ENCODE measurements at regions not wholly inside any gene's neighbourhood (a gene's known extent, or its start where the extent isn't known, plus 50 kb on each side); places are given as distances from the start of the nearest gene placed in this dataset.

GRCh38 chr17:53148058-53148457, 674.7 kb upstream of the KIF2B start:
- POLR2A ChIA-PET (ENCODE audit: unreplicated experiment), result no interaction called here
- dilution Hi-C loops (cut with HindIII; ENCODE audit: low sequenced_read_pairs, unreplicated experiment) (no loop called here), in situ Hi-C loops (cut with MboI; ENCODE audit: low sequenced_read_pairs) (no loop called here)

More at GRCh38 chr17:53148058-53148457, 674.7 kb upstream of the KIF2B start:
- ATAC-seq (ENCODE audit: low read depth) (no peak), DNase-seq (no peak)
- no peaks in the 10 kb centered on the region for H3K36me3 ChIP-seq (ENCODE audit: control insufficient read depth, insufficient read depth, low read length)
- H3K4ac ChIP-seq (ENCODE audit: low read depth, low read length), result no peak overlapping the region
- H4K8ac ChIP-seq (ENCODE audit: low read depth in 2 of 2, low read length in 2 of 2), result no peak overlapping the region
- no peak overlapping the region for H3K56ac ChIP-seq (ENCODE audit: extremely low read depth, insufficient read depth, low read length)
- no peak overlapping the region for H3K27ac ChIP-seq (ENCODE audit: insufficient read depth, low read length)
- no peak overlapping the region for H4K91ac ChIP-seq (ENCODE audit: insufficient read depth, low read depth, low read length)
- H2AK5ac ChIP-seq (ENCODE audit: low read depth, low read length), result no peak overlapping the region
- H3K27me3 ChIP-seq (ENCODE audit: control insufficient read depth, insufficient read depth, low read length), result no peaks in the 10 kb centered on the region
- no peak overlapping the region for H3K9ac ChIP-seq (ENCODE audit: low read depth, low read length)
- peaks cover 3% of the 10 kb centered on the region; the same call in 1 of the 2 replicates for H3K9me3 ChIP-seq (ENCODE audit: control insufficient read depth, insufficient read depth, low read length)
- H3K4me1 ChIP-seq (ENCODE audit: control insufficient read depth, insufficient read depth, low read length), result no peaks in the 10 kb centered on the region
- no TSS peak for BruUV-seq (replicated peaks)
- no peak overlapping the region for H2AFZ ChIP-seq (replicated peaks; ENCODE audit: low read length, poor library complexity)
- no peak overlapping the region for H4K5ac ChIP-seq (ENCODE audit: low read depth, low read length)
- no peak overlapping the region for H2BK15ac ChIP-seq (ENCODE audit: low read depth, low read length)
- H3K18ac ChIP-seq (ENCODE audit: low read depth, low read length), result no peak overlapping the region
- no peaks in the 10 kb centered on the region for H3K9me1 ChIP-seq (ENCODE audit: insufficient read depth, low read length)
- no peak overlapping the region for H2BK120ac ChIP-seq (ENCODE audit: low read depth, low read length)
- H2BK20ac ChIP-seq (ENCODE audit: low read depth, low read length), result no peak overlapping the region
- intact Hi-C loops (cut with micrococcal nuclease), result no loop called here
- no peak overlapping the region for H3K4me2 ChIP-seq (ENCODE audit: low read depth, low read length)
- H4K20me1 ChIP-seq (ENCODE audit: insufficient read depth, low read length), result no peaks in the 10 kb centered on the region
- H3K4me3 ChIP-seq (ENCODE audit: insufficient read depth, low read depth, low read length), result no peak overlapping the region
- no peak overlapping the region for H2AK9ac ChIP-seq (replicated peaks; ENCODE audit: low read depth, low read length, poor library complexity)
- H3K14ac ChIP-seq (replicated peaks; ENCODE audit: low read depth, low read length), result no peak overlapping the region
- no peak overlapping the region for H3K23ac ChIP-seq (ENCODE audit: low read depth, low read length)
- TF ChIP-seq POLR2A (IDR thresholded peaks at IDR 0.05; ENCODE audit: low read depth, low read length), result no peak
- no peak for TF ChIP-seq RCOR1 (IDR thresholded peaks at IDR 0.05; ENCODE audit: insufficient replicate concordance, low read length)
- no peak for TF ChIP-seq CEBPB (IDR thresholded peaks at IDR 0.05; ENCODE audit: low read depth, low read length)
- no peak for TF ChIP-seq NFE2L2 (IDR thresholded peaks at IDR 0.05; ENCODE audit: low read depth, low read length)
- no peak for TF ChIP-seq MXI1 (IDR thresholded peaks at IDR 0.05; ENCODE audit: borderline replicate concordance, low read depth, low read length)
- CTCF ChIA-PET, result interaction anchor here (0.6 kb wide), 1 partner anchor 1304 kb away, joined by 4 read pairs; no protein-coding TSS in a partner anchor
- WGBS, 2 experiments (ENCODE audit: extremely low coverage in 2 of 2, insufficient read length in 1 of 2), result no CpG with 5 or more reads among the region's 1 CpG
- H3K79me1 ChIP-seq (ENCODE audit: low read depth in 1 of 2, low read length in 2 of 2), result no peaks in the 10 kb centered on the region
- H2BK5ac ChIP-seq (ENCODE audit: low read depth, low read length, poor library complexity, severe bottlenecking), result no peak overlapping the region

All from IMR-90 (cell line).